ENCODE measurements at regions not wholly inside any gene's neighbourhood (a gene's known extent, or its start where the extent isn't known, plus 50 kb on each side); places are given as distances from the start of the nearest gene placed in this dataset.

DNA sequence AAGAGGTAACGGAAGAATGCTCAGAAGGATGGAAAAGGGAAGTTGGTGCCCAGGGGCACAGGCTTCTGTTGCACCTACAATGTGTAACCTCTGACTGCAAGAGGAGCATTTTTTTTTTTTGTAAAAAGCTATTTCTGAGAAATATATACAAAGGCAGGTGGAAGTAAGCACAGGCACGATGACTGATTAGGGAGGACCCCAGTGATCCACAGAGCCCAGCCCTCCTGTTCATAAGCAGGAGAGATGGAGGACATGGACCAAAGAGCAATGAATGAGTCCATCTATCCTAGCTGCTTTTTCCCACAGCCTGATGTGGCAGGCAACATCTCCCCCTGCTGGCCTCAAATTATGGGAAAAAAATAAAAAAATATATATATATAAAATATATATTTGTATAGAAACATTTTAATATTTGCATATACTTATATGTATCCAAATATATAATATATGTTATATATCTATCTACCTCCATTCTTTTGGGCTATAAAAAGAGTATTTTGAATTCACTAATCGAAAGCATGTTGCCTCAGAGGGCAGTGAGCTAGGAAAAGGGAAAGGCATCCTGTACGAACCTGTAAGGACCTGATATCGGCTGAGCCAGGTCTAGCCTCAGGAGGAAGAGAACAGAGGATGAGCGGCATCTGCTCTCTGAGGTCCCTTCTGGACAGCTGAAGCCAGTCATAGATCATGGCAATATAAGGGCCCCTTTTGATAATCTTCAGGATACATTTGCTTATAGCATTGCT is 166.0 kb upstream of the STK17B start:
- Histone ChIP-seq H3K27me3 (no peaks in the 10 kb centered on the region), H3K4me3 (no peak overlapping the region), H3K9me3 (no peaks in the 10 kb centered on the region), H3K4me1 (ENCODE audit: insufficient read depth) (no peaks in the 10 kb centered on the region), H3K27ac (no peak overlapping the region), H3K36me3 (no peaks in the 10 kb centered on the region)
- intact Hi-C loops (cut with DNase I), result no loop called here
- TF ChIP-seq POLR2A (IDR thresholded peaks at IDR 0.05), result no peak
- no peak for DNase-seq
- WGBS, 3 donors, result 57 to 65% (median 62%) methylated on average over 6 of the region's 6 CpGs

DNA sequence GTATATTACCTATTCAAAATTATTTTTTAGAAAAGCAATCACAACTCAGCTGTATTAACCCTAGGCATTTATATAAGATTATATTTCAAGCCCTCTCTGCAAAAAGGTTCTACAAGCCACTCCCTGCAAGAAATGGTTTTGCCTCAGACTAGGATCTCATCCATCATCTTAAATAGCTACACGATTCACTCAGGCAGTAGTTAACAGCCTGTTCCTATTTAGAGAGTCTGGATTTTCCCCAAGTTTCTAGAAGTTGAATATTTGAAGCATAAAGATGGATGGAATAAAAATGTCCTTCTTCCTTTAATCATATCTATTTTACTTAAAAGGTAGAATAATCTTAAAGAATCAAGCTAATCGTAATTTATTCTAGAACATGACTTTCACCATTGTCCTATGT is 167.1 kb upstream of the STK17B start:
- intact Hi-C loops (cut with DNase I), result no loop called here
- Histone ChIP-seq H3K36me3 (no peaks in the 10 kb centered on the region), H3K27ac (no peak overlapping the region), H3K9me3 (no peaks in the 10 kb centered on the region), H3K4me1 (ENCODE audit: insufficient read depth) (no peaks in the 10 kb centered on the region), H3K27me3 (no peaks in the 10 kb centered on the region), H3K4me3 (no peak overlapping the region)
- DNase-seq, result no peak
- TF ChIP-seq EP300 (IDR thresholded peaks at IDR 0.05), result no peak
- TF ChIP-seq, protein P1, sequence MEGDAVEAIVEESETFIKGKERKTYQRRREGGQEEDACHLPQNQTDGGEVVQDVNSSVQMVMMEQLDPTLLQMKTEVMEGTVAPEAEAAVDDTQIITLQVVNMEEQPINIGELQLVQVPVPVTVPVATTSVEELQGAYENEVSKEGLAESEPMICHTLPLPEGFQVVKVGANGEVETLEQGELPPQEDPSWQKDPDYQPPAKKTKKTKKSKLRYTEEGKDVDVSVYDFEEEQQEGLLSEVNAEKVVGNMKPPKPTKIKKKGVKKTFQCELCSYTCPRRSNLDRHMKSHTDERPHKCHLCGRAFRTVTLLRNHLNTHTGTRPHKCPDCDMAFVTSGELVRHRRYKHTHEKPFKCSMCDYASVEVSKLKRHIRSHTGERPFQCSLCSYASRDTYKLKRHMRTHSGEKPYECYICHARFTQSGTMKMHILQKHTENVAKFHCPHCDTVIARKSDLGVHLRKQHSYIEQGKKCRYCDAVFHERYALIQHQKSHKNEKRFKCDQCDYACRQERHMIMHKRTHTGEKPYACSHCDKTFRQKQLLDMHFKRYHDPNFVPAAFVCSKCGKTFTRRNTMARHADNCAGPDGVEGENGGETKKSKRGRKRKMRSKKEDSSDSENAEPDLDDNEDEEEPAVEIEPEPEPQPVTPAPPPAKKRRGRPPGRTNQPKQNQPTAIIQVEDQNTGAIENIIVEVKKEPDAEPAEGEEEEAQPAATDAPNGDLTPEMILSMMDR (IDR thresholded peaks at IDR 0.05), result no peak
- TF ChIP-seq POLR2A (IDR thresholded peaks at IDR 0.05), result no peak
- WGBS, 3 donors, result 73 to 79% (median 75%) methylated on average over 2 of the region's 2 CpGs

DNA sequence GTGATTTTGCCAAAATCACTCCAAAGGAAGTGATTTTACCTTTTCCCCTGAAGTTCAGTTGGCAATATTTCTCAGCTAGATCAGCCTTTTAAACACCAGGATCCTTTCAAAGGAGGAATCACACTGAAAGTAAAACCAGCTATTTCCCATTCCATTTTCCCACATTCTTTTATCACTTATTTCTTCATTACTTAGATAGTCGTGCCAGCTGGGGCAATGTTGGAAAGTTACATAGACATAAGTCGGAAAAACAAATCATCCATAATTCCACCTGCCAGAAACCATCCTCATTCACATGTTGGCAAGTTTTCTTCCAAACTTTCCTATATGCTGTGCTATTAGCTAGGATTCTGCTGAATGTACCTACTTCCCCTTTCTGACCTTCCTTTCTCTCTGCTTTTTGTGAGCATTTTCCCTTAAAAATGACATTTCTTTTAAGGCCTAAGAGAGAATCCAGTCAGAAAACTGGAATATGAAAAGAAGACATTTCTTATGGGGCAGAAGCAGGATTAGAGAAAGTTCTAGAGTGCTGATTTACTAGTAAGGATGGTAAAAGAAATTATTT is 170.0 kb upstream of the STK17B start:
- Histone ChIP-seq H3K9me3 (no peaks in the 10 kb centered on the region), H3K27me3 (no peaks in the 10 kb centered on the region), H3K4me1 (ENCODE audit: insufficient read depth) (no peaks in the 10 kb centered on the region), H3K36me3 (no peaks in the 10 kb centered on the region), H3K4me3 (no peak overlapping the region), H3K27ac (no peak overlapping the region)
- 39 to 57% (median 45%) methylated on average over 2 of the region's 2 CpGs for WGBS, 3 donors
- intact Hi-C loops (cut with DNase I), result loop anchor here in 1 of 4 donors (10.0 kb wide), 1 partner anchor 267 kb away; no protein-coding TSS in a partner anchor
- DNase-seq, result no peak
- no peak for TF ChIP-seq POLR2A (IDR thresholded peaks at IDR 0.05)
- TF ChIP-seq, protein P1 (IDR thresholded peaks at IDR 0.05), result no peak
- TF ChIP-seq EP300 (IDR thresholded peaks at IDR 0.05), result no peak

DNA sequence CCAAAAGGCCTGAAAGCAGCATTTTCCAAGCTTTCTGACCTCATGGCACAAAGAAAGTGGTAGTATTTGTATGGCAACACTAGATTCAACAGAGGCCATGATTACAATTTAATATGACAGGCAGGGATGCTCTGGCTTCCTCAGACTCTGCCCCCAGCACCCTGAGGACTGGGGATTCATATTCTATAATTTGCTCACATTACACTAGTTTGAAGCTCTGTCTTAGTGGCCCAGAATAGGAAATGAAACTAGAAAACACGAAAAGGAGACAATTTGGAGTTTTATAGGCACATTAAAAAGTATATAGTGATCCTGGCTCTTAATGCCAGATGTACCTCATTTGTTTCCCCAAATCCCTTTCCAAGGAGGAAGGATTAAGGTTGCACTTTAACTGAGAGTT is 173.0 kb upstream of the STK17B start:
- H3K4me1 ChIP-seq (ENCODE audit: insufficient read depth), result no peaks in the 10 kb centered on the region
- no peak for DNase-seq
- H3K9me3 ChIP-seq, result no peaks in the 10 kb centered on the region
- TF ChIP-seq EP300 (IDR thresholded peaks at IDR 0.05), result no peak
- TF ChIP-seq, protein P1 (IDR thresholded peaks at IDR 0.05), result no peak
- TF ChIP-seq POLR2A (IDR thresholded peaks at IDR 0.05), result no peak
- 79 to 89% (median 85%) methylated on average over 1 of the region's 1 CpG for WGBS, 3 donors
- H3K36me3 ChIP-seq, result no peaks in the 10 kb centered on the region
- intact Hi-C loops (cut with DNase I), result loop anchor here in 1 of 4 donors (10.0 kb wide), 1 partner anchor 270 kb away; no protein-coding TSS in a partner anchor
- no peaks in the 10 kb centered on the region for H3K27me3 ChIP-seq
- H3K4me3 ChIP-seq, result no peak overlapping the region
- H3K27ac ChIP-seq, result no peak overlapping the region

DNA sequence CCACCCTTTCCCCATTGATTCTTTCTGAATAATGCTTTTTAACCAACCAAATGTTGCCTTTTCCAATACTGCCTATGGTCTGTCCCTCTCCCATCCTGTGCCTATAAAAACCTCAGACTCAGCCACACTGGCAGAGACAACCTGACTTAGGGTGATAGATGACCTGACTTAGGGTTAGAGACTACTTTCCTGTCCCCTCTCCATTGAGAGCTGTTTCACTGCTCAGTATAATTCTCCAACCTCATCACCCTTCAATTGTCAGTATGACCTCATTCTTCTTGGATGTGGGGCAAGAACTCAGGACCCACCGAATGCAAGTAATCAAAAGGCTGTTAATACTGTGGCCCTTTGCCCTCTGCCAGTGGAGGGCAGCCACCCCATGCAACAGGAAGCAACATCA is 182.3 kb upstream of the STK17B start:
- no peak overlapping the region for H3K4me3 ChIP-seq
- H3K9me3 ChIP-seq, result peaks cover 0 to 6% of the 10 kb centered on the region in 2 donors
- H3K27ac ChIP-seq, result no peak overlapping the region
- TF ChIP-seq, protein P1 (IDR thresholded peaks at IDR 0.05), result no peak
- 94 to 100% (median 95%) methylated on average over 1 of the region's 1 CpG for WGBS, 3 donors
- no peak for DNase-seq
- no peaks in the 10 kb centered on the region for H3K27me3 ChIP-seq
- H3K36me3 ChIP-seq, result no peaks in the 10 kb centered on the region
- intact Hi-C loops (cut with DNase I), result no loop called here
- H3K4me1 ChIP-seq (ENCODE audit: insufficient read depth), result no peaks in the 10 kb centered on the region

Measured in ovary (tissue), 7 donors.